GM18511 (cell line): ENCODE measurements at regions not wholly inside any gene's neighbourhood (a gene's known extent, or its start where the extent isn't known, plus 50 kb on each side); places are given as distances from the start of the nearest gene placed in this dataset.

Source experiments
- ATAC-seq: cut with Tn5 transposase; IDR thresholded peaks from one replicate; pipeline ENCODE4 v1.9.1; 2021; ENCODE audit warnings: mild to moderate bottlenecking, moderate library complexity; ENCODE audit not compliant: unreplicated experiment

DNA sequence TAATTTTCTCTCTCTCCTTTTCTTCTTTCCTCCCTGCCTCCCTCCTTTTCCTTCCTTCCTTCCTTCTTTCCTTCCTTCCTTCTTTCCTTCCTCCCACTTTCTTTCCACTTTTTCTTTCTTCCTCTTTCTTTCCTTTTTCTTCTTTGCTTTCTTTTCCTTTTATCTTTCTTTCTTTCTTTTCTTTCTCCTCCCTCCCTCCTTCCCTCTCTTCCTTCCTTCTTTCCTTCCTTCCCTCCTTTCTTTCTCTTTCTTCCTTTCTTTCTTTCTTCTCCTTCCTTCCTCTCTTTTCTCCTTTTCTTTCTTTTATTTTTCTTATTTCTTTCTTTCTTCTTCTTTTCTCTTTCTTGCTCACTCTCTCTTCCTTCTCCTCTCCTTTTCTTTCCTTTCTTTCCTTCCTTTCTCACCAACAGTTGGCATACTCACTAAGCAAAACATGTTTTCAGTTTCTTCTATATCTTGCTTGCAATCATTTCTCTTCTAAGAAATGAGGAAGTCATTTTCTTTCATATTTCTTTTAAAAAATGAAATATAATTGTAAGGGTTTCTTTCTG, 97.1 kb upstream of the MAF start:
- no peak for ATAC-seq

DNA sequence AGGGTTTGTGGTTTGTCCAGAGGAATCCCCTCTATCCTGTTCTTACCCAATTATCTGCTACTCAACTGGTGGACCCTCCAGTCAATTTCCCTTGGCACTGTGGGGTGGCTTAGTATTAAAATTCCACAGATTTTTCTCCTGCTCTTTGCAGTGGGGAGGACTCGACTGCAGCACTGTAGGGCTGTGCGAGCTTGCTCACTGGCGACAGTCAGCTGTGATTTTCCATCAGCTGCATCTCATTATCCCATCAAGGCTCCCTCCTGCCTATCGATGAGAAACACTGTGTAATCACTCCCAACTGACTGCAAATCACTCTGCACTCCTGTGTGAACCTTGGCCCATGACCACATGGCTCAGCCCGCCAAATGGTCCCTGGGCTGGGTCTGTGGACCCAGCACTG, 90.5 kb upstream of the MAF start:
- ATAC-seq, result no peak

DNA sequence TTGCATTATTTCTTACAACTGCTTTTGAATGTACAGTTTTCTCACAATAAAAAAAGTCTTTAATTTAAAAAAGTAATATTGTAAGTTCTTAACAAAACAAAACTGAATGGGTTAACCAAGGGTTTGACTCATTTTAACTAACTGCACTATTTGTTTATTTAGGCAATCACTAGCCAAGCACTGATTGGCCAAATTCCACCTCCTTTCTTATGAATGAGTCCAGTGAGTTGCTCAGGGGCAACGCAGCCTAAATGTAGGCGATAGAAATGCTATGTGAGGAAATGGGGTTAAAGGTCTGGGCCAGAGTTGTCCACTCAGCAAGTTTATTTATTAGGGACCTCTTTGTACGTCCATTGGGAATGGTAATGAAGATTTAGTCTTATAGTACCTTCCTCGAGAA, 89.6 kb upstream of the MAF start:
- no peak for ATAC-seq

DNA sequence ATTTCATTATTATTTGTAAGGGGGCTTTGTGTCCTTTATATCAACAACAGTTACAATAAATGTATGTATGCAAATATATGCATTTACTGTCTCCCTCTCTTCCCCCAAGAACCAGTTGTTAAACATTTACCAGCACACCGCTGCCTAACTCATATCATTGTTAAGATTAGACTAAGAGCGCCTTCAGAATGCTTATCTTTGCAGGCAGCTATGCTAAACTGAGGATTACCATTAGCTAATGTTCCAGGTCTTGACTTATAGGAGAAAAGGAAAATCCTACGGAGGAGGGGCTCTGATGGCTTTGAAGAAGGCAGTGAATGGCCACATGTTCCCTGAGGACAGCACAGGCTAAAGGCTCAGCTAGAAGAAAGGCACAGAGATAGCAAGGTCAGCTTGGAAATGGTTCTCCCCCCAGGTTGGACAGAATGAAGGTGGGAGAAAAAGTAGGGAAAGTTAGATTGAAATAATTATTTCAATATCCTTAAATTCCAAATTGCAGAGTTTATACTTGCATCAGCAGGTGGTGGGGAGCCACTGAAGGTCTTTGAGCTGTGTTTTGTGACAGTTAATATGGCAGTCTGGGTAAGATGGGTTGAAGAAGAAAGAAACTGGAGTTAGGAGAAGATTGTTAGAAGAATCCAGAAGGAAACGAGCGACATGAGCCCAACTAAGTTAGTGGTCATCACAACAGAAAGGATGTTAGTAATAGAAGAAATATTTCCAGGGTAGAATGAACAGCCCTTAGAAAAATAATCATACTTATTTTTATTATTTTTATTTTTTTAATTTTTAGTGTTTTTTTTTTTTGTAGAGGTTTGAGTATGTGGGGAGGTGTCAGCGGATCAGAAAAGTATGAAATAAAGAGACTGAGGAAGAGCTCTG, 87.0 kb upstream of the MAF start:
- no peak for ATAC-seq

DNA sequence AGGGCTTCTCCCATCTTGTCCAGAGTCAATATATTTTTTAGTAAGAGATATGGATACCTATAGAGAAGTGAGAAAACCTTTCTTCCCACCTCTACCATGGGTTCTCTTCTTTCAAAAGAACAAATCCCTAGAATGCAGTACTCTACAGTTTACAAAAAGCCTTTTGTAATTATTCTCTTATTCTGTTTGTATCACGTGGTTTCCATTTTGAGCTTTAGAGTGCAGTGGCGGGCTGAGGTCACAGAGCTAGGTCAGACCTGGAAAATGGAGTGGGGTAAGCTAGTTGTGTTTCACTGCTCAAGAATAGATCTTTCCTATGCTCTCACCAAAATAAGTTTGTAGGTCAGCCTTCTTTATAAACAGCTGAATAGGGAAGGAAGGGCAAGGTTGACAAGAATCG, 85.3 kb upstream of the MAF start:
- no peak for ATAC-seq

DNA sequence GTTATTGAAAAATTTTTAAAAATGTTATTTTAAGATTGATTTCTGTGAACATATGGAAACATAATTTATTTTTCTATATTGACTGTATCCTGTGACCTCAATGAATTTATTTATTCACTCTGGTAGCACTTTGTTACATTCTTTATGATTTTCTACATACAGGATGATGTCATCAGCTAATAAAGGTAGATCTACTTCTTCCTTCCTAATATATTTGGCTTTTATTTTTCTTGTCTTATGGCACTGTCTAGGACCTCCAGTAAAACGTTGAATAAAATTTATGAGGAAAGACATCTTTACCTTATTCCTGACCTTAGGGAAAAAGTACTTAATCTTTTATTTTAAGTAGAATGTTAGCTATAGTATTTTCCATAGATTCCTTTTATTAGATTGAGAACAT, 78.8 kb upstream of the MAF start:
- no peak for ATAC-seq

DNA sequence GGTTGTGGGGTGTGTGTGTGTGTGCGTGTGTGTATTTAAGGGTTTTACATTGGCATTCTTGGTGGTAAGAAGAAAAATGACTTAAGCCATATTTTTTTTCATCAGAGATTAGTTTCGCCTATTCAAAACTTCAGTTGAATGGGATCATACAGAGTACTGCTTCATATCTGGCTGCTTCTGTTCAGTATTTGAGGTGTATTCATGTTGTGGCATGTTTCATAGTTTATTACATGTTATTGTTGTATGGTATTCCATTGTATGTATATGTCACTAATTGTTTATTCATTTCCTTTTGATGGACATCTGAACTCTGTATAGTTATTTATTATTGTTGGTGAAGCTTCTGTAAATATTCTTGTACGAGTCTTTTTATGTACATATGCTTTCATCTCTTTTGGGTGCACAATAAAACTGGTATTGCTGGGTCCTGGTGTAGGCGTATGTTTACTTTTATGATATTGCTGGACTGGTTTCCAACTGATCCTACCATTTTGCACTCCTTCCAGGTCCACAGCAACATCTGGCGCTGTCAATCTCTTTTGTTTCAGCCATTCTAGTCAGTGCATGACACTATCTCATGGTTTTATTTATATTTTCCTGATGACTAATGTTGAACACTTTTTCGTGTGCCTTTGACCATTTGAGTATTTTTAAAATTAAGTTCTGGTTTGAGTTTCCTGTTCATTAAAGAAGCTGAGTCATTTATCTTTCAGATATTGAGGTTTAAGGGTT, 77.4 kb upstream of the MAF start:
- no peak for ATAC-seq

DNA sequence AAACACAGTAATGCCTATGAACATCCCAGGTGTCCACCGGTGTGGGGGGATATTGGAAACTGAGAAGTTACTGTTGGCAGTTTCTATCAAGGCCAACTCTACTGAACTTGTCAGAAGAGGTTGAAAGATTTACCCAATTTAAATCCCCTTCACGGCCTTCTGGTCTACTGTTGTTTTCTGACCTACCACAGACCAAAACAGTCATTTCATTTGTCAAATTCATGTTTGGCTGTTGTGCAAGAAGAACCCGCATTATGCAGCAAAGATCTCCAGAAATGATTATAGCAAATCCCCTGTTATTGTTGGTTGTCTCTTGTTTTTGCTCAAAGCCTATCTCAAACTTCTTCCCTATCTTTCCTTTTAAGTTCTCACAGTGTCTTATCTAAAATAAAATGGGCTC, 73.1 kb upstream of the MAF start:
- no peak for ATAC-seq

DNA sequence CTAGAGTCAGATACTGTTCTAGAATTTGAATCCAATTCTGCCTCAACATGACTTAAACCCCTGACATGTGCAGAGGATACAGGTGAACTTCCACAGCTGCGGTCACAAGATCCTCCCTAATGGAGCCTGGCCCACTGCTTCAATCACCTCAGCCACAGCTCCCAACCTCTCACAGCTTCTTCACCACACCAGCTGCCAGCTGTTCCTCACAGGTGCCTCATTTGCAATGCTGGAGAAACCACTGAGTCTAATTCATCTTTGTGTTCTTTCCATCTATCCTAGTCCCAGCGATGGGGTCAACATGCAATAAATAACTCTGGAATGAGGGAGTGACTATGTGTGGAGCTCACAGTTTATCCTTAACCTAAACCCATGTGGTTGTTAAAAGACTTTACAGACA, 72.0 kb upstream of the MAF start:
- no peak for ATAC-seq

DNA sequence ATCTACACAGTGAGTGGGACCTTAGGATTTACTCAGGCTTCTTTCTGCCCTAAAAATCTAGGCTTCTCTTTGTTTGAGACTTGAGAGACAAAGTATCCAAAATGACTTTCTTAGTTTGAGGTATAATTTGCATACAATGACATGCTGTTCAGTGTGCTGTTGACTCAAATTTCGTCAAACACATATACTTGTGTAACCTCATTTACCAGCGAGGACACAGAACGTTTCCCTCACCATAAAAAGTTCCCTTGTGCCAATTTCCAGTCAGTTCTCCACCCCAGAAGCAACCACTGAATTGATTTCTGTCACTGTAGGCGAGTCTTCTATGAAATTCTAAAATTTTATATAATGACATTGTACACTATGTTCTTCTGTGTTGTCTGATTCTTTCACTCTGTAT, 68.0 kb upstream of the MAF start:
- ATAC-seq, result no peak

DNA sequence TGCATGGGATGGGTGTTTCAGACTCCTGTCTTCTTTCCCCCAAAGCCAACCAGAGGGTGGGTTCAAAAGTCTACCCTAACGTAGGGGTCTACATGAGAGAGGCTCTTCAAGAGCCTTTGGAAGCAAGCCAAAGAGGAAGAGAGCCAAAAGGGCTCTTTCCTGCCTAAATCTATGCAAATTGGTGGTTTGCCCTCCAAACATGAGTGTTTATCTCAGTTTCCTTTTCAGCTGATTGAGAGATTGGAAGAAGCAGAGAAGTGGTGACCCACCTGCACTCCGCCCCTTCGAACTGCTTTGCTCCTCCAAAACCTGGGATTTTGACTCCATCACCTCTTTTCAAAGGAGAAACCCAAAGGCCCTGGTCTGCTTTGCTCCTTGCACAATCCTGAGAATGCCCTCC, 65.4 kb upstream of the MAF start:
- ATAC-seq, result no peak

DNA sequence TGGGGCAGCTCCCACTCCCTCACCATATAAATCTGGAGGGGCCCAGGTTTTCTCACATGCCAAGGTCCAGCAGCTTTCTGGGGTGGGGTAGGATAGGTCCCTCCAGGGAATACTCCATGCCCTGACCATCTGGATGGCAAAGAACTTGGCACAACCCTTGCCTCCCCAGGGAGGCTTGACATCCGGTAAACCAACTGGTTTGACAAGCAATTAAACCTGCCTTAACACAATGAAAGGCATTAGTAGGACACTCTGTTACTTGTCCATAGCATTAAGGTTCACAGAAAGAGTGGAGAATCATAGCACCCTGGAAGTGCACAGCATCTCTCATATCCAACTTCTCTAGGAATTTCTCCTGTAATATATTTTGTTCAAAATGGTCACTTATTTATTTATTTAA, 63.9 kb upstream of the MAF start:
- ATAC-seq, result no peak

DNA sequence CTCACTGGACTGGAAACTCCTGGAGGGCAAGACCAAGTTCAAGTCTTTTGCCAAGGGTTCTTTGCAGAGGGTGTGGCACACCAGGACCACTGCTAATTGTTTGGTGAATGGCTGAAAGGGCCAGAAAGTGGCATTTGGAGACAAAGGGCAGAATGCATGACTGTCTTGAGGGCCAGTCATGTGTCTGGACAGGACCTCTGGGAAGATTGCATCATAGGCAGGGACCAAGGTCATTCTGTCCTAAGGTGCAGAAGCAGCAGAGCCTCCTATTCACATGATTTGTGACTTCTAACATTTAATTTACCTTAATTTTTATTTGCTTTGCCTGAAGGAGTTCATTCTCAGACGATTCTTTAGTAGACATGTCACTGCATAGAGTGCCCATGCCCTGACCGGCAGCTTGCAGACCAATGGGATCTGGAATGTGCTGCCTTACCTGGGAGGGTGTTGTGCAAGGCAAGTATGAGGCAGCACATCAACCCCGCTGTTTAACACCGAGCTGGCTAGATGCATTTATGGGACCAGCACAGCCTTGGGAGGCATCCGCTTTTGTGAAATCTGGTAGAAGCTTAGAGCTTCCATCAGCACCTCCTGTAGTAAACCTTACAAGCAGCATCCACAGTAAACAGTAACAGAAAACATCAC, 62.3 kb upstream of the MAF start:
- ATAC-seq, result no peak

DNA sequence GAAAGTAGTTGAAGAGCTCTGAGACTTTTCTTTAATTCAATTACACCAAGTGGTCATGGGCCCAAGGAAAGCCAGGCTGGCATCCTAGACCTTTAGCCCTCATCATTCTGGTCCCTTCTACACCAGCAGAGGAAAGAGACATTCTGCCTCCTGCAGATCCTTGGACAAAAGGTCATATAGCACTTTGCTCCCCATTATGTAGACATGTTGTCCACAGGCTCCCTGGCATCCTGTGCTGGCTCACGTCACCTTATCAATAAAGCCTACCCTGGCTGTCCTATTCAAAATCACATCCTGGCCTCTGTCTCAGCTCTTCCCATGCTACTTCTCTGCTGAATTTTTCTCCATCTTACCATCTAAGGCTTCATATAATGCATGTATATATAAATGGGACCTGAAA, 61.6 kb upstream of the MAF start:
- no peak for ATAC-seq

DNA sequence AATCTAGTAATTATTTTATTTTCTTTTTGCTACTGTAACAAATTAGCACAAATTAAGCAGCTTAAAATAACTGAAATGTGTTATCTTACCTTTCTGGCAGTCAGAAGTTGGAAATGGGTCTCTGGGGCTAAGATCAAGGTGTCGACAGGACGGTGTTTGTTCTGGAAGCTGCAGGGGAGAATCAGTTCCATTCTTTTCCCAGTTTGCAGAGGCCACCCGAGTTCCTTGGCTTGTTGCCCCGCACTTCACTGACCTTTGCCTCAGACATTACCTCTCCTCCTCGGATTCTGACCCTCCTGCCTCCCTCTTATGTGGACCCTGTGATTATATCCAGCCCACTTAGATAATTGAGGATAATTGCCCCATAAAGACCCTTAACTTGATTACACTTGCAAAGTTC, 61.0 kb upstream of the MAF start:
- no peak for ATAC-seq

DNA sequence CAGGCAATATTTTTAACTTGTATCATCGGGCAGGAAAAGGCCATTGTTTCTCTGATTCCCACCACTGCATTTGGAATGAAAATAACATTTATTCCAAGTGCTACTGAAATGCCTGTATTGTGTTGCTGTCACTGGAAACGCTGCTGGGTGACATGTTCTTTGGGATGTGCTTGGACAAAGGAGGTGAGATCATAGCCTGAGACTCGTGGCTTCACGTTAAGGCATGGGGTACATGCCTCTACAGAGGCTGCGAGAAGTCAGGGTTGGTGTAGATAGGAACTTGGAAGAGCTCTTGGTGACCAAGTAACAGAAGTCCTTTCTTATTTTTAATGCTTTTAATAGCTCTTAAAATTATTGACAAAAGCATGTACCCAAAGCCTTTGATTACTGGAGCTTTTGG, 58.8 kb upstream of the MAF start:
- ATAC-seq, result no peak

DNA sequence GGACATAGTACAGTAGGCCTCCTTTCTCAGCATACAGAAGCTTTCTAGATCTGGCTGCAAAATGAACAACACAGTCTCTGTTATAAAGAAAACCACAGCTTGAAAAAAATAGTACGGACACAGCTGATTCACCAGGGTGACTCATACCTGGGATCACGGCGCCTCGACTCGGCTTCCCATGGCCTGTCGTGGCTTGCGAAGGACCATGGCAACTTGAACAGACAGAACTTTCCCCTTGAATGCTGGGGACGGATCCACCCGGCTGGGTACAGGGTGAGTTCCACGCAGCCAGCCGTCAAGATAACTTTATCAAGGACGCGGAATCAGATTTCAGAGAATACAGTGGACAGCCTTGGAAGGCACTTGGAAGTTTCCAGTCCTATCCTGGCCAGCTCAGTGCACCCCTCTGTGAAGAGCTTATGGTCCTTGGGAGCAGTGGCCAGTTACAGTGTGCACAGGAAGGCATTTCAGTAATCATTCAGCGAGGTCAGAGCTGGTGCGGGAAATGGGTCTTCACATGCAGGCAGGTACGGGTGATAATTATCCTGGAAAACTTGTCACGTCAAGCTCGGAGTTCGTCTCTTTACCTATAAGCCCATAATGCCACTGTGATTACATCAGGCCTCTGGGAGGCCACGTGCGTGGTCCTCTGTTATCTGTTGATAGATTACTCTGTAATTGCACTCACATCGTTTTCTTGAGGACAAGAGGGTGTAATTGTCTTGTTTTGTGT, 57.9 kb upstream of the MAF start:
- ATAC-seq, result no peak

DNA sequence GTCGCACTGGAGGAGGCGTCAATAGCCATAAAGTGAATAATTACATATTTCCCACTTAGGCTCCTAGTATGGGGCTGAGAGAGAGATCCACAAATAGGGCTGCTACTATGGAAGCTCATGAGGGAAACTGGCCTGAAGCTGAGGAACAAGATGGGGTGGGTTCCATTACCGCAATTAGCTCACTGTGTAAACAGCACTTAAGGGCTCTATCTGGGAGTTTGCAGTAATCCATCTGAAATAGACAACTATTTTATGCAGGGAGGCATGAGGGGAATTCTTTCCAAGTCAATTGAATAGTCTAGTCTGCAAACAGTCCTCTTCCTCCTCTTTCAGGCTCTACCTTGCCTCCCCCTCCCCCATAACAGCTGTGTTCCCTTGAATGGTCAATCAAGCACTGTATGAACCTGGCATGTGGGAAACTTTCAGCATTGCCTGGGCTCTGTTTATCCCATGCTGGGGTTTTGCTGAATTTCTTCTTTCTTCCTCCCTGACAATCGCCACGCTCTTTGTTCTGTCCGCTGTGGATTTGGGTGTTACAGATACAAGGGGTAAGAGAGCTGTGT, 56.1 kb upstream of the MAF start:
- ATAC-seq, result no peak

DNA sequence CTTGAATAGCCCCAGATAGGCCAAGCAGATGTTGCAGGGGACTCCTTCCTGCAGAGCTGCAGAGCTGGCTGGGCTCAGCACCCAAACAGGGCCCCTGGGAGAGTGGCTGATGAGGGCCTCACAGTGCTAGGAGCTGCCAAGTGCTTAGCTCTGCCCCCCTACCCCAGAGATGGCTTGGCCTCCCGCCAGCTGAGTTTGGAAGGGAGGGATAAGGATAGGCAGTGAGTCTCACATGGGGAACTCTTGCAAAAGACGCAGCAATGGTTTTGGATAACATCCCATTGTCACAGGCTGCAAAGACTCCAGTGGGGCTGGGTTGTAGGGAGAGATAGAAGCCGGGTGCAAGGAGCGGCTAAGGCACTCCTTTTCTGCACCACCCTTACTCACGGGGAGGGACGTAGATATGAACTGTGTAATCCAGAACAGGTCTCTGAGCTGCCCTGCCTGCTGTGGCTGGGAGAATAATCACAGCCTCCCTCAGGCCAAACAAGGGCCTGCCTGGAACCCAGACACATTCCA, 52.9 kb upstream of the MAF start:
- ATAC-seq, result no peak

DNA sequence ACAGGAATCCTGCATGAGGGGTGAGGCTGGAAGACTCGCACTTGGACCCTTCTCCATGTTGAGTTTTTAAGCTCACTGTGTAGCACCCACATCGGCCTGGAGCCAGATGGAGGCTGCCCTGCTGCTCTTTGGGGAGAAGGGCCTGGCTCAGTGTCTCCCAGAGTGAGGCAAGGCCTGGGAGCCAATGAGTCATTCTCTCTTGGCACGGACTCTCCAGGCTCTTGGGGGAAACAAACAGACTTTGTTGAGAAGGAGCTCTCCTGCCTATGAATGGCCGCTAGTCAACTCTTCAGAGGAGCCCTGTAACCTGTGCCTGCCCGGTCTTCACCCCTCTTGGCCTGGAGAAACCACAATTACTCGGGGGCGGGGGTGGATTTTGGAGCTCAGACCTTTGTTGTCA, 50.8 kb upstream of the MAF start:
- ATAC-seq, result no peak
